KMS-11 (cell line): ENCODE measurements at regions not wholly inside any gene's neighbourhood (a gene's known extent, or its start where the extent isn't known, plus 50 kb on each side); places are given as distances from the start of the nearest gene placed in this dataset.
"Not testable (repeated sequence)": the region's sequence is repeated elsewhere in the genome, so short reads cannot be mapped to it uniquely, and the experiment has no call there.

Experiments used
- H2AFZ ChIP-seq: fragments of 200-600 bp; sonication (generic); 2 replicates; pipeline ENCODE4 v1.6.1; 2016; ENCODE audit warnings: antibody characterized with exemption, mixed run types, low read depth
- H3K27ac ChIP-seq: fragments of 200-600 bp; sonication (generic); 2 replicates; pipeline ENCODE4 v1.6.1; 2016; ENCODE audit warnings: mild to moderate bottlenecking, mixed run types
- H3K27me3 ChIP-seq: fragments of 200-600 bp; sonication (generic); 2 replicates; pipeline ENCODE4 v1.6.1; 2017; ENCODE audit warnings: mild to moderate bottlenecking, low read depth, mixed run types, moderate library complexity; ENCODE audit not compliant: insufficient read depth
- H3K36me3 ChIP-seq: fragments of 200-600 bp; sonication (generic); 2 replicates; pipeline ENCODE4 v1.6.1; 2017; ENCODE audit warnings: mild to moderate bottlenecking, mixed run types; ENCODE audit not compliant: insufficient read depth
- H3K4me1 ChIP-seq: fragments of 200-600 bp; sonication (generic); 2 replicates; pipeline ENCODE4 v1.6.1; 2016; ENCODE audit warnings: mild to moderate bottlenecking, low read depth, mixed run types; ENCODE audit not compliant: poor library complexity, severe bottlenecking
- H3K4me2 ChIP-seq: fragments of 200-600 bp; sonication (generic); 2 replicates; pipeline ENCODE4 v1.7.0; 2016; ENCODE audit warnings: mild to moderate bottlenecking, mixed run types
- H3K4me3 ChIP-seq: fragments of 200-600 bp; sonication (generic); IDR thresholded peaks from 2 replicates; pipeline ENCODE4 v1.6.1; 2017; ENCODE audit warnings: low read depth, low read length, mixed read lengths; ENCODE audit not compliant: insufficient read depth
- H3K79me2 ChIP-seq: fragments of 200-600 bp; sonication (generic); 2 replicates; pipeline ENCODE4 v1.6.1; 2016; ENCODE audit warnings: low read depth, mixed run types; ENCODE audit not compliant: insufficient read depth
- H3K9ac ChIP-seq: fragments of 200-600 bp; sonication (generic); 2 replicates; pipeline ENCODE4 v1.6.1; 2016; ENCODE audit warnings: mild to moderate bottlenecking, mixed run types
- H4K20me1 ChIP-seq: fragments of 200-600 bp; sonication (generic); 2 replicates; pipeline ENCODE4 v1.6.1; 2016; ENCODE audit warnings: mild to moderate bottlenecking, mixed run types; ENCODE audit not compliant: insufficient read depth
- TF ChIP-seq, protein P1 (sequence below): fragments of 200-600 bp; sonication (generic); conservative IDR thresholded peaks from 2 replicates; pipeline ENCODE4 v1.6.1; 2017; ENCODE audit warnings: low read depth, mild to moderate bottlenecking, antibody characterized with exemption, low read length, moderate library complexity, mixed read lengths

DNA sequence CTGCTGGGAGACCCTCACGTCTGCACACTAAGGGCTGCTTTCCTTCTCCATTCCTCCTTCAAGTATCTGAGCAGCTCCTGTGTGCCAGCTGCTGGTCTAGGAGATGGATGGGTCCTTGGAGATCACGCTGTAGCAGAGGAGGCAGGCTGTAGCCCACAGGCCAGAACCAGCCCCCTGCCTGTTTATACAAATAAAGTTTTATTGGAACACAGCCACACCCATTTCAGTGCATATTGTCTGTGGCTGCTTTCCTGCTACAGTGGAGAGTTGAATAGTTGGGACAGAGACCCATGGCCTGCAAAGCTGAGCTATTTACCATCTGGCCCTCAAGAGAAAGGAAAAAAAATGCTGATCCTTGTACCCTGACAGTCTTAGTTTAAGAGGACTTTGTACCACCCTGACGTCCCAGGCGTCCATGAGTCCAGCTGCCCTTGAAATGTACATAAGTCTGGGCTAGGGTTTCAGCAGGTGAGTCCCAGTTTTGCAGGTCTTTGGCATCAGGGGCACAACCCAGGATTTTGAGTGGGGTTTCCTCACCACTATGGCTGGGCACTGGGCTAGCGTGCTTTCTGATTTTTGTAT, 95.8 kb downstream of the DEFB131A start:
- H3K4me2 ChIP-seq, H3K9ac ChIP-seq, H3K27me3 ChIP-seq, H3K4me1 ChIP-seq, H4K20me1 ChIP-seq, H3K27ac ChIP-seq, H2AFZ ChIP-seq, H3K4me3 ChIP-seq, H3K79me2 ChIP-seq, H3K36me3 ChIP-seq: not testable (repeated sequence)

DNA sequence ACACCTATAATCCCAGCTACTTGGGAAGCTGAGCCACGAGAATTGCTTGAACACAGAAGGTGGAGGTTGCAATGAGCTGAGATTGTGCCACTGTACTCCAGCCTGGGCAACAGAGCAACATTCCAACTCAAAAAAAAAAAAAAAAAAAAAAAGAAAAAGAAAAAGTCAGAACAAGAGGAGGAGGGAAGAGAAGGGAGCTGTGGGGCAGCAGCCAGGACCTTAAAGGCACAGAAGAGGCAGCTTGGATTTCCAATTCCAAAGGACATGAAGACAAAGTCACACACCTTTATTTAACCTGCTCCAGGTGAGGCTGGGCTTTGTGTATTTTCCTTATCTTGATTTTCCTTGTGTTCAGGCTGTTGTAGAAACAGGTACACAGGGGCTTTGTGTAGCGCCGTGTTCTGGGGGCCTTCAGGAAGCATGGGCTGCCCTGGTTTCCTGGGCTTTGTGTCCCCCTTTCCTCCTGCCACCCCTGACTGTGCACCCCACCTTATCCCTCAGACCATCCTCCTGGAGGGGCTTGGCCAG, 97.2 kb downstream of the DEFB131A start:
- H3K9ac ChIP-seq, H3K4me3 ChIP-seq, H3K27ac ChIP-seq, H4K20me1 ChIP-seq, H2AFZ ChIP-seq, H3K4me1 ChIP-seq, H3K27me3 ChIP-seq, H3K36me3 ChIP-seq, H3K4me2 ChIP-seq, H3K79me2 ChIP-seq: not testable (repeated sequence)

DNA sequence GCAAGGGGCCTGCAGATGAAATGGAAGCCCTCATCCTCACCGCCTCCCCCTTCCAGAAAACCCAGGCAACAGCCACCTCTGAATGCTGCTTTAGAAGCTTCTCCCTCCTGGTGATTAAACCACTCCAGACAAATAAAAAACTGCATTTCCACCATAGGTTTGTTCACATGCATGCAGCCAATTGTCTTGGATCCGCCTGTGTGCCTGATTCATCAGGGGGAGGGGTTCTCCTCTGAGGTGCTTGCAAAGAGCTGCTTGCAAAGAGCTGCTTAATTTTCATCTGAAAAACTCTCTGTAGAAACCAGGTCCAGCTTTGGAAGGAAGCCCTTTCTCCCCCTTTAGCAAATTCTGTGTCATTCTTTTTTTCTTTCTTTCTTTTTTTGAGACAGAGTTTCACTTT, 100.6 kb downstream of the DEFB131A start:
- H3K36me3 ChIP-seq, H3K4me2 ChIP-seq, H3K4me3 ChIP-seq, H3K4me1 ChIP-seq, H3K27ac ChIP-seq, H3K27me3 ChIP-seq, H3K9ac ChIP-seq, H3K79me2 ChIP-seq, H4K20me1 ChIP-seq, H2AFZ ChIP-seq: not testable (repeated sequence)

DNA sequence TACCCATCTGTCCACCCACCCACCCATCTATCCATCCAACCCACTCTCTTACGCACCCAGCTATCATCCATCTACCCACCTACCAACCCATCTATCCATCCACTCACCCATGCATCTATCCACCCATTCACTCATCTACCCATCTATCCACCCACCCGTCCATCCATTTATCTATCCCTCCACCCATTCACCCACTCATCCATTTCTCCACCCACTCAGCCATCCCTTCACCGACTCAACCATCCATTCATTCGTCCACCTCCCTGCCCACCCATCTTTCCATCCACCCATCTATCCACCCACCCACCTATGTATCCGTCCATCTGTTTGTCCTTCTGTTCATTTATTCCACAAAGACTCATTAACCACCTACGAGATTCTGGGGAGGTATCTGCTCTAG, 103.3 kb downstream of the DEFB131A start:
- not testable (repeated sequence) for H3K27me3 ChIP-seq, H3K4me2 ChIP-seq, H3K4me1 ChIP-seq, H2AFZ ChIP-seq, H3K27ac ChIP-seq, H3K9ac ChIP-seq, H4K20me1 ChIP-seq, H3K36me3 ChIP-seq, H3K79me2 ChIP-seq, H3K4me3 ChIP-seq

- not testable (repeated sequence) for H3K4me3 ChIP-seq, H2AFZ ChIP-seq, H3K79me2 ChIP-seq, H3K27ac ChIP-seq, H3K36me3 ChIP-seq, H4K20me1 ChIP-seq, H3K9ac ChIP-seq, H3K4me2 ChIP-seq, H3K4me1 ChIP-seq, H3K27me3 ChIP-seq
These were observed 111.9 kb downstream of the DEFB131A start for GRCh38 chr4:9556076-9556475.

GRCh38 chr4:9577869-9578268, 133.7 kb downstream of the DEFB131A start:
- not testable (repeated sequence) for H3K79me2 ChIP-seq, H3K4me2 ChIP-seq, H4K20me1 ChIP-seq, H3K27me3 ChIP-seq, H2AFZ ChIP-seq, H3K9ac ChIP-seq, H3K36me3 ChIP-seq, H3K4me1 ChIP-seq, H3K27ac ChIP-seq, H3K4me3 ChIP-seq

DNA sequence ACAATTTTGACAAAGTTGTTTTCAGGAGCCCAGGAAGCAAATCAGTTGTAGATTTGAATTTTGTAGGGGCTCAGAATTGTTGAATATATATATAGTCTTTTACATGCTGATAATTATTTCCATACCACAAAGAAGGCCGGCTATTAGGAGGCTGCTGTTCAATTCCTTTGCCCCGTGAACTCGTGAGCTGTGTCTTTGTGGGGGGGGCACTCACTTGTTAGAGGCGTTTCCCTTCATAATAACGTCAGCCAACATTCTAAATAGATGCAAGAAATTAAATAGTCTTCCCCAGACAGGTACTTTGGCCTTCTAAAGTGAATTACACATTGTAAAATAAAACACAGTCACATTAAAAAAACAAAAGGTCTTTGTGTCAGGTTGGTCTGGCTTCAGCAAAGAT, 138.7 kb downstream of the DEFB131A start:
- H3K36me3 ChIP-seq, H3K9ac ChIP-seq, H3K27me3 ChIP-seq, H3K4me3 ChIP-seq, H4K20me1 ChIP-seq, H3K4me2 ChIP-seq, H3K4me1 ChIP-seq, H2AFZ ChIP-seq, H3K79me2 ChIP-seq, H3K27ac ChIP-seq: not testable (repeated sequence)

GRCh38 chr4:9592010-9592409, 147.8 kb downstream of the DEFB131A start:
- Histone ChIP-seq H3K27me3 (no peaks in the 10 kb centered on the region), H3K4me2 (no peak overlapping the region), H3K4me3 (no peak overlapping the region), H3K79me2 (no peaks in the 10 kb centered on the region), H3K9ac (no peak overlapping the region), H3K36me3 (no peaks in the 10 kb centered on the region), H3K27ac (no peak overlapping the region), H3K4me1 (no peaks in the 10 kb centered on the region), H4K20me1 (no peaks in the 10 kb centered on the region), H2AFZ (no peak overlapping the region)
- TF ChIP-seq, protein P1, sequence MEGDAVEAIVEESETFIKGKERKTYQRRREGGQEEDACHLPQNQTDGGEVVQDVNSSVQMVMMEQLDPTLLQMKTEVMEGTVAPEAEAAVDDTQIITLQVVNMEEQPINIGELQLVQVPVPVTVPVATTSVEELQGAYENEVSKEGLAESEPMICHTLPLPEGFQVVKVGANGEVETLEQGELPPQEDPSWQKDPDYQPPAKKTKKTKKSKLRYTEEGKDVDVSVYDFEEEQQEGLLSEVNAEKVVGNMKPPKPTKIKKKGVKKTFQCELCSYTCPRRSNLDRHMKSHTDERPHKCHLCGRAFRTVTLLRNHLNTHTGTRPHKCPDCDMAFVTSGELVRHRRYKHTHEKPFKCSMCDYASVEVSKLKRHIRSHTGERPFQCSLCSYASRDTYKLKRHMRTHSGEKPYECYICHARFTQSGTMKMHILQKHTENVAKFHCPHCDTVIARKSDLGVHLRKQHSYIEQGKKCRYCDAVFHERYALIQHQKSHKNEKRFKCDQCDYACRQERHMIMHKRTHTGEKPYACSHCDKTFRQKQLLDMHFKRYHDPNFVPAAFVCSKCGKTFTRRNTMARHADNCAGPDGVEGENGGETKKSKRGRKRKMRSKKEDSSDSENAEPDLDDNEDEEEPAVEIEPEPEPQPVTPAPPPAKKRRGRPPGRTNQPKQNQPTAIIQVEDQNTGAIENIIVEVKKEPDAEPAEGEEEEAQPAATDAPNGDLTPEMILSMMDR = no peak
